ENCODE measurements at regions not wholly inside any gene's neighbourhood (a gene's known extent, or its start where the extent isn't known, plus 50 kb on each side); places are given as distances from the start of the nearest gene placed in this dataset.

GRCh38 chr1:47580451-47580995, 142.7 kb downstream of the FOXD2 start:
- Histone ChIP-seq H3K36me3 (no peaks in the 10 kb centered on the region), H3K4me1 (peaks cover 16% of the 10 kb centered on the region), H3K27me3 (peaks cover 21% of the 10 kb centered on the region), H3K27ac (no peak overlapping the region), H3K4me3 (no peak overlapping the region), H3K9me3 (no peaks in the 10 kb centered on the region)
- 90% methylated on average over 11 of the region's 11 CpGs for WGBS
- TF ChIP-seq POLR2AphosphoS5 (IDR thresholded peaks at IDR 0.05) (no peak), CTCF (IDR thresholded peaks at IDR 0.05) (no peak), EP300 (IDR thresholded peaks at IDR 0.05) (no peak), POLR2A (IDR thresholded peaks at IDR 0.05) (no peak)
- DNase-seq (ENCODE audit: low spot score in 2 of 2), result peak; percentile 22 to 23

GRCh38 chr1:47582891-47583608, 145.2 kb downstream of the FOXD2 start:
- H3K4me1 ChIP-seq, result peaks cover 13% of the 10 kb centered on the region
- H3K36me3 ChIP-seq, result no peaks in the 10 kb centered on the region
- WGBS, result 67% methylated on average over 8 of the region's 8 CpGs
- DNase-seq (ENCODE audit: low spot score in 2 of 2), result peak; percentile 28 to 31
- H3K27ac ChIP-seq, result no peak overlapping the region
- H3K9me3 ChIP-seq, result no peaks in the 10 kb centered on the region
- no peak overlapping the region for H3K4me3 ChIP-seq
- H3K27me3 ChIP-seq, result peaks cover 25% of the 10 kb centered on the region
- TF ChIP-seq POLR2A (IDR thresholded peaks at IDR 0.05), result no peak
- no peak for TF ChIP-seq CTCF (IDR thresholded peaks at IDR 0.05)

GRCh38 chr1:47584249-47584648, 146.4 kb downstream of the FOXD2 start:
- H3K36me3 ChIP-seq, result no peaks in the 10 kb centered on the region
- peaks cover 23% of the 10 kb centered on the region for H3K27me3 ChIP-seq
- no peaks in the 10 kb centered on the region for H3K9me3 ChIP-seq
- WGBS, result 38% methylated on average over 1 of the region's 1 CpG
- no peak overlapping the region for H3K27ac ChIP-seq
- peak; percentile 22 to 26 for DNase-seq (ENCODE audit: low spot score in 2 of 2)
- H3K4me1 ChIP-seq, result peaks cover under 1% of the 10 kb centered on the region
- TF ChIP-seq POLR2AphosphoS5 (IDR thresholded peaks at IDR 0.05) (no peak), CTCF (IDR thresholded peaks at IDR 0.05) (no peak)
- no peak overlapping the region for H3K4me3 ChIP-seq

- DNase-seq (ENCODE audit: low spot score in 2 of 2), result peak; percentile 9 to 55
- TF ChIP-seq POLR2AphosphoS5 (IDR thresholded peaks at IDR 0.05), result no peak
- H3K4me3 ChIP-seq, result no peak overlapping the region
These were observed 147.5 kb downstream of the FOXD2 start for GRCh38 chr1:47585141-47585902.

GRCh38 chr1:47587891-47588582, 150.2 kb downstream of the FOXD2 start:
- Histone ChIP-seq H3K27me3 (peaks cover 39% of the 10 kb centered on the region), H3K27ac (no peak overlapping the region), H3K4me1 (peaks cover 4% of the 10 kb centered on the region), H3K36me3 (no peaks in the 10 kb centered on the region), H3K9me3 (no peaks in the 10 kb centered on the region), H3K4me3 (no peak overlapping the region)
- peak in 1 of 2 donors; percentile 45 for DNase-seq (ENCODE audit: low spot score in 2 of 2)
- no peak for TF ChIP-seq POLR2A (IDR thresholded peaks at IDR 0.05)
- no peak for TF ChIP-seq POLR2AphosphoS5 (IDR thresholded peaks at IDR 0.05)
- TF ChIP-seq CTCF (IDR thresholded peaks at IDR 0.05), result no peak
- TF ChIP-seq EP300 (IDR thresholded peaks at IDR 0.05), result no peak
- 65% methylated on average over 7 of the region's 8 CpGs for WGBS

More at GRCh38 chr1:47585141-47585902, 147.5 kb downstream of the FOXD2 start:
- Histone ChIP-seq H3K27ac (no peak overlapping the region), H3K4me1 (no peaks in the 10 kb centered on the region), H3K36me3 (no peaks in the 10 kb centered on the region), H3K9me3 (no peaks in the 10 kb centered on the region), H3K27me3 (peaks cover 28% of the 10 kb centered on the region)
- 64% methylated on average over 9 of the region's 9 CpGs for WGBS

All from suprapubic skin (tissue), 4 donors.